DOHH2 (cell line): ENCODE measurements at regions not wholly inside any gene's neighbourhood (a gene's known extent, or its start where the extent isn't known, plus 50 kb on each side); places are given as distances from the start of the nearest gene placed in this dataset.

ENCODE experiments used
- EZH2phosphoT487 ChIP-seq: fragments of 200-600 bp; sonication (generic); IDR thresholded peaks from 2 replicates; pipeline ENCODE4 v1.6.1; 2017; ENCODE audit warnings: borderline replicate concordance, mild to moderate bottlenecking, antibody characterized with exemption, low read length, moderate library complexity, mixed read lengths
- TF ChIP-seq, protein P1 (sequence below): fragments of 200-600 bp; sonication (generic); IDR thresholded peaks from one replicate; pipeline ENCODE4 v1.5.1; 2014; ENCODE audit warnings: antibody characterized with exemption, mild to moderate bottlenecking, low read depth, low read length; ENCODE audit not compliant: poor library complexity, severe bottlenecking

DNA sequence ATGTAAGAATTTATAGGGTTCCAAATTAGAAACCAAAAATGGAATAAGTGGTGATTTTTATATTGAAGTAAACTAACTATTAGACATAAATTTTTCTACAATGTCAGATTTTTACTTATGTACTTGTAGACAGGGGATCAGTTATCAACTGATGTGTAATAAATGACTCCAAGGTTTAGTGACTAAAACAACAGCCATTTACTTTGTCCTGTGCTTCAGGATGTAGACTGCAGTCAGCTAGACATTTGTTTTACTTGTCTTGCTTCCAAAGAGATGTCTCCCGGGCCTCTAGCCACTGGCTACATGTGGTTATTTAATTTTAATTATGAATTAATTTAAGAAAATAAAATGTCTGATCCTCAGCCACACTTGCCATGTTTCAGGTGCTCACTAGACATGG lies 249.7 kb upstream of the IGFBP3 start:
- TF ChIP-seq, protein P1, sequence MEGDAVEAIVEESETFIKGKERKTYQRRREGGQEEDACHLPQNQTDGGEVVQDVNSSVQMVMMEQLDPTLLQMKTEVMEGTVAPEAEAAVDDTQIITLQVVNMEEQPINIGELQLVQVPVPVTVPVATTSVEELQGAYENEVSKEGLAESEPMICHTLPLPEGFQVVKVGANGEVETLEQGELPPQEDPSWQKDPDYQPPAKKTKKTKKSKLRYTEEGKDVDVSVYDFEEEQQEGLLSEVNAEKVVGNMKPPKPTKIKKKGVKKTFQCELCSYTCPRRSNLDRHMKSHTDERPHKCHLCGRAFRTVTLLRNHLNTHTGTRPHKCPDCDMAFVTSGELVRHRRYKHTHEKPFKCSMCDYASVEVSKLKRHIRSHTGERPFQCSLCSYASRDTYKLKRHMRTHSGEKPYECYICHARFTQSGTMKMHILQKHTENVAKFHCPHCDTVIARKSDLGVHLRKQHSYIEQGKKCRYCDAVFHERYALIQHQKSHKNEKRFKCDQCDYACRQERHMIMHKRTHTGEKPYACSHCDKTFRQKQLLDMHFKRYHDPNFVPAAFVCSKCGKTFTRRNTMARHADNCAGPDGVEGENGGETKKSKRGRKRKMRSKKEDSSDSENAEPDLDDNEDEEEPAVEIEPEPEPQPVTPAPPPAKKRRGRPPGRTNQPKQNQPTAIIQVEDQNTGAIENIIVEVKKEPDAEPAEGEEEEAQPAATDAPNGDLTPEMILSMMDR = no peak
- TF ChIP-seq EZH2phosphoT487 = no peak
